H1 (cell line): ENCODE measurements at regions not wholly inside any gene's neighbourhood (a gene's known extent, or its start where the extent isn't known, plus 50 kb on each side); places are given as distances from the start of the nearest gene placed in this dataset.

Experiments used
- CTCF ChIA-PET: fragments of 300-600 bp; sonication (Branson Sonifier 250); formaldehyde crosslinking; loops from one replicate; lab custom pipeline; 2021; ENCODE audit not compliant: partially characterized antibody; lab: Charles Lee
- POLR2A ChIA-PET: fragments of 300-600 bp; sonication (Branson Sonifier 250); formaldehyde crosslinking; loops from one replicate; lab custom pipeline; 2021; ENCODE audit warnings: inconsistent platforms; ENCODE audit not compliant: partially characterized antibody; lab: Charles Lee
- DNase-seq, 2 experiments: peaks; one replicate each; pipeline versions ENCODE4 v3.0.0 to v3.0.0-alpha.2; 2010 to 2022; ENCODE audit warnings: low spot score in 2 of 2, low read depth in 1 of 2, mixed read lengths in 1 of 2
- FAIRE-seq: peaks from 2 replicates; lab custom pipeline; 2011; peaks lifted over from hg19 to GRCh38; lab: Jason Lieb, UNC
- H2AFZ ChIP-seq: 2 replicates; pipeline ENCODE4 v1.8.1; 2012; ENCODE audit warnings: low read length, inconsistent platforms
- H2AK5ac ChIP-seq: 2 replicates; pipeline ENCODE4 v1.6.1; 2013; ENCODE audit warnings: low read depth, low read length
- H2BK120ac ChIP-seq: replicated peaks from 2 replicates; pipeline ENCODE3; 2013; ENCODE audit warnings: low read depth, low read length, inconsistent platforms
- H2BK12ac ChIP-seq: 2 replicates; pipeline ENCODE4 v1.6.1; 2013; ENCODE audit warnings: low read depth, low read length
- H2BK15ac ChIP-seq: 2 replicates; pipeline ENCODE4 v1.6.1; 2013; ENCODE audit warnings: low read length
- H2BK20ac ChIP-seq: 2 replicates; pipeline ENCODE4 v1.6.1; 2013; ENCODE audit warnings: low read length
- H2BK5ac ChIP-seq: 2 replicates; pipeline ENCODE4 v1.6.1; 2013; ENCODE audit warnings: low read depth, low read length
- H3K14ac ChIP-seq: 2 replicates; pipeline ENCODE4 v1.6.1; 2013; ENCODE audit warnings: inconsistent platforms; ENCODE audit not compliant: insufficient read length
- H3K18ac ChIP-seq: 2 replicates; pipeline ENCODE4 v1.6.1; 2013; ENCODE audit warnings: low read length; ENCODE audit errors: extremely low read depth
- H3K23ac ChIP-seq: 2 replicates; pipeline ENCODE4 v1.6.1; 2013; ENCODE audit warnings: inconsistent platforms; ENCODE audit not compliant: insufficient read length
- H3K23me2 ChIP-seq: 2 replicates; pipeline ENCODE4 v1.6.1; 2013; ENCODE audit warnings: low read depth, low read length
- H3K27ac ChIP-seq: 2 replicates; pipeline ENCODE4 v1.6.1; 2011; ENCODE audit warnings: low read depth, low read length, inconsistent platforms
- H3K27me3 ChIP-seq, 4 experiments: replicated peaks in 1 of 4; 1 replicate in 1 of 4; 2 replicates in 3 of 4; pipeline versions ENCODE4 v1.6.1 to v1.8.1; 2011 to 2013; ENCODE audit warnings: low read length in 3 of 4, mild to moderate bottlenecking in 3 of 4, inconsistent platforms in 2 of 4, mixed read lengths in 2 of 4, moderate library complexity in 1 of 4; ENCODE audit not compliant: control insufficient read depth in 3 of 4, insufficient read depth in 3 of 4; ENCODE audit errors: extremely low read depth in 1 of 4
- H3K36me3 ChIP-seq, 4 experiments: 2 replicates each; pipeline versions ENCODE4 v1.6.1 to v1.8.1; 2011 to 2013; ENCODE audit warnings: mild to moderate bottlenecking in 4 of 4, low read length in 3 of 4, moderate library complexity in 2 of 4, control low read depth in 1 of 4, inconsistent platforms in 1 of 4; ENCODE audit not compliant: insufficient read depth in 4 of 4, control insufficient read depth in 2 of 4
- H3K4ac ChIP-seq: replicated peaks from 2 replicates; pipeline ENCODE3; 2013; ENCODE audit warnings: low read length, low read depth, mixed read lengths, inconsistent platforms; ENCODE audit not compliant: insufficient read length
- H3K4me1 ChIP-seq, 4 experiments: replicated peaks in 1 of 4; 1 replicate in 1 of 4; 2 replicates in 3 of 4; pipeline versions ENCODE4 v1.6.1 to v1.8.1; 2011 to 2013; ENCODE audit warnings: low read length in 3 of 4, inconsistent platforms in 2 of 4, mixed read lengths in 1 of 4; ENCODE audit not compliant: insufficient read depth in 4 of 4, control insufficient read depth in 3 of 4
- H3K4me2 ChIP-seq, 2 experiments: 2 replicates each; pipeline versions ENCODE4 v1.6.1 to v1.8.1; 2011 to 2013; ENCODE audit warnings: low read depth in 2 of 2, low read length in 2 of 2, control low read depth in 1 of 2, inconsistent platforms in 1 of 2, mild to moderate bottlenecking in 1 of 2; ENCODE audit not compliant: insufficient read depth in 1 of 2
- H3K4me3 ChIP-seq, 4 experiments: fragments of 200-600, 300-600 bp in 1 of 4; sonication (generic), shearing (Covaris generic), sonication (Bioruptor Twin) in 1 of 4; 2 replicates each; pipeline versions ENCODE4 v1.5.1 to v1.8.1; 2011 to 2016; ENCODE audit warnings: low read length in 4 of 4, low read depth in 3 of 4, control low read depth in 2 of 4, inconsistent platforms in 2 of 4, mild to moderate bottlenecking in 2 of 4, mixed read lengths in 1 of 4, moderate library complexity in 1 of 4; ENCODE audit not compliant: insufficient read depth in 2 of 4; ENCODE audit errors: extremely low read depth in 1 of 4
- H3K56ac ChIP-seq: replicated peaks from 2 replicates; pipeline ENCODE3; 2013; ENCODE audit warnings: low read depth, mild to moderate bottlenecking, mixed read lengths, low read length, inconsistent platforms; ENCODE audit not compliant: insufficient read length
- H3K79me1 ChIP-seq: 2 replicates; pipeline ENCODE4 v1.6.1; 2013; ENCODE audit warnings: low read depth, low read length, control low read depth
- H3K79me2 ChIP-seq, 2 experiments: 2 replicates each; pipeline versions ENCODE4 v1.6.1 to v1.8.1; 2012 to 2013; ENCODE audit warnings: low read length in 2 of 2, mild to moderate bottlenecking in 2 of 2, inconsistent platforms in 1 of 2; ENCODE audit not compliant: insufficient read depth in 2 of 2, control insufficient read depth in 1 of 2
- H3K9ac ChIP-seq, 4 experiments: replicated peaks in 1 of 4; 1 replicate in 1 of 4; 2 replicates in 3 of 4; pipeline versions ENCODE4 v1.6.1 to v1.8.1; 2011 to 2013; ENCODE audit warnings: low read depth in 3 of 4, low read length in 3 of 4, control low read depth in 2 of 4, mild to moderate bottlenecking in 2 of 4, moderate library complexity in 2 of 4, inconsistent platforms in 1 of 4; ENCODE audit errors: extremely low read depth in 1 of 4
- H3K9me3 ChIP-seq, 2 experiments: 2 replicates each; pipeline versions ENCODE4 v1.6.1 to v1.8.1; 2012 to 2013; ENCODE audit warnings: mild to moderate bottlenecking in 2 of 2, moderate library complexity in 2 of 2, control low read depth in 1 of 2, inconsistent platforms in 1 of 2, low read depth in 1 of 2, low read length in 1 of 2, mixed read lengths in 1 of 2; ENCODE audit not compliant: insufficient read depth in 2 of 2
- H4K20me1 ChIP-seq, 2 experiments: replicated peaks in 1 of 2; 2 replicates each; pipeline versions ENCODE3 to v1.8.1; 2011 to 2013; ENCODE audit warnings: inconsistent platforms in 2 of 2, low read length in 2 of 2, mild to moderate bottlenecking in 1 of 2; ENCODE audit not compliant: insufficient read depth in 2 of 2, control insufficient read depth in 1 of 2
- H4K5ac ChIP-seq: 2 replicates; pipeline ENCODE4 v1.6.1; 2013; ENCODE audit warnings: low read length, low read depth, mixed read lengths, inconsistent platforms; ENCODE audit not compliant: insufficient read length
- H4K8ac ChIP-seq: 2 replicates; pipeline ENCODE4 v1.8.0; 2013; ENCODE audit warnings: mild to moderate bottlenecking, moderate library complexity, low read length, inconsistent platforms; ENCODE audit not compliant: insufficient read depth; ENCODE audit errors: extremely low read depth
- H4K91ac ChIP-seq: replicated peaks from 2 replicates; pipeline ENCODE3; 2013; ENCODE audit warnings: low read length, mixed read lengths, inconsistent platforms; ENCODE audit not compliant: insufficient read length
- BACH1 ChIP-seq: IDR thresholded peaks from 2 replicates; pipeline ENCODE4 v1.6.1; 2012; ENCODE audit warnings: low read length, improper control_type of control experiment
- WGBS, 2 experiments: shearing (Covaris generic) in 1 of 2; methylation state at CpG; one replicate each; pipeline versions ENCODE4 v1.1.6 to v1.1.7; 2013 to 2015; ENCODE audit warnings: low lambda C conversion rate in 2 of 2, mixed read lengths in 2 of 2, inconsistent platforms in 1 of 2, low coverage in 1 of 2, missing lambda C conversion rate in 1 of 2; ENCODE audit not compliant: insufficient replicate concordance in 2 of 2, insufficient coverage in 1 of 2, insufficient read length in 1 of 2; ENCODE audit errors: extremely low coverage in 1 of 2, missing lambda C conversion rate in 1 of 2; 5-methylcytosine and 5-hydroxymethylcytosine counted together
- TF ChIP-seq, protein P1 (sequence below): IDR thresholded peaks from 2 replicates; pipeline ENCODE4 v1.6.1; 2012; ENCODE audit warnings: inconsistent platforms

DNA sequence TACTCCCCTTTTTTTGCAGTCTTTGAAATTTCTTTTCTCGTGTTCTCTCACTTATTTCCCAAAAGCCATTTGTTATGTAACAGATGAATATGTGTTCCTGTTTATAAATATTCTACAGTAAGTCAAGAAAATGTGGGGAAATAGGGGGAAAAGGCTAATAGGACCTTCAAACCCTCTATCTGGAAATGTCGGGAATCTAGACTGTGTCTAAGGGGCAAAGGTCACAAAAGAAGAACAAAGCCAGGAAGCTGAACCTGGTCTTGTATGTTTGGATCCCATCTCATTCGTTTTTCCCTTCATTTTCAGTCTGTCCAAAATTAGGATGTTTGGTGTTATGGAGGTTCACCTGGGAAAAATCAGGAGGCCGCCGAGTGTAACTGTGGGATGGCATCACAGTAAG lies 490.3 kb downstream of the NR2F1-AS1 start:
- Histone ChIP-seq H3K79me2 (no peaks in the 10 kb centered on the region), H3K56ac (no peak overlapping the region), H4K91ac (no peak overlapping the region), H3K4ac (no peak overlapping the region), H3K18ac (no peak overlapping the region), H2BK5ac (no peak overlapping the region), H2BK20ac (no peak overlapping the region), H3K14ac (no peak overlapping the region), H4K5ac (no peak overlapping the region), H3K79me1 (no peaks in the 10 kb centered on the region), H3K27me3 (no peaks in the 10 kb centered on the region), H3K36me3 (no peaks in the 10 kb centered on the region), H2BK12ac (no peak overlapping the region), H4K8ac (no peak overlapping the region), H3K23ac (no peak overlapping the region), H4K20me1 (no peaks in the 10 kb centered on the region), H3K4me1 (no peaks in the 10 kb centered on the region), H3K27ac (no peak overlapping the region), H2AFZ (no peak overlapping the region), H3K9me3 (no peaks in the 10 kb centered on the region), H3K4me2 (no peak overlapping the region), H3K9ac (no peak overlapping the region), H2BK15ac (no peak overlapping the region), H3K23me2 (no peaks in the 10 kb centered on the region), H2AK5ac (no peak overlapping the region), H3K4me3 (no peak overlapping the region), H2BK120ac (no peak overlapping the region)
- FAIRE-seq (no peak), DNase-seq (no peak)
- WGBS, 2 experiments, result 87% methylated on average over 5 of the region's 5 CpGs; no CpG with 5 or more reads in 1 of the 2 experiments
- ChIA-PET POLR2A (no interaction called here), CTCF (interaction anchor here (0.8 kb wide), 1 partner anchor 341 kb away, joined by 3 read pairs; no protein-coding TSS in a partner anchor)
- TF ChIP-seq, protein P1, sequence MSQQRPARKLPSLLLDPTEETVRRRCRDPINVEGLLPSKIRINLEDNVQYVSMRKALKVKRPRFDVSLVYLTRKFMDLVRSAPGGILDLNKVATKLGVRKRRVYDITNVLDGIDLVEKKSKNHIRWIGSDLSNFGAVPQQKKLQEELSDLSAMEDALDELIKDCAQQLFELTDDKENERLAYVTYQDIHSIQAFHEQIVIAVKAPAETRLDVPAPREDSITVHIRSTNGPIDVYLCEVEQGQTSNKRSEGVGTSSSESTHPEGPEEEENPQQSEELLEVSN, result no peak
- no peak for TF ChIP-seq BACH1
